ENCODE measurements at regions not wholly inside any gene's neighbourhood (a gene's known extent, or its start where the extent isn't known, plus 50 kb on each side); places are given as distances from the start of the nearest gene placed in this dataset.

DNA sequence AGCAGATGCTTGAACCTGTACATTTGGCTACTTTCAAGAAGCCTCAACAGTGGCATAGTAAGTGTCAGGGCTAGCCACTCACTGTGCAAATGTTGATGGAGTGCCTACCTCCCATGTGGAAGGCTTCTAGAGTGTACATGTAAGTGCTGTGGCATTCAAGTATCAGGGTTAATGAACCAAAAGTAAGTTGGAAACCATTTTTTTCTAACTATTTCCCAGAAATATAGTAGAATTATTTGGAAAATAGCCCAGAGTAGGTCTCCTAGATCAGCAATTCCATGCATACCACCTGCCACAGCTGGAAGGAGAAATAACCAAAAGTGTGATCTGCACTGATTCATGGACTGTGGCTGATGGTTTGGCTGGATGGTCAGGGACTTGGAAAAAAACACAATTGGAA is 53.3 kb downstream of the FOXD1 start:
- Histone ChIP-seq H3K4me1 (ENCODE audit: control insufficient read depth in 1 of 2, insufficient read depth in 2 of 2, low read length in 2 of 2) (peaks cover 0 to 4% of the 10 kb centered on the region in 2 donors), H3K27ac (ENCODE audit: low read length) (no peak overlapping the region), H3K4me3 (ENCODE audit: low read depth in 1 of 2, low read length in 2 of 2) (no peak overlapping the region), H3K36me3 (ENCODE audit: control insufficient read depth in 1 of 2, insufficient read depth in 2 of 2, low read length in 2 of 2) (no peaks in the 10 kb centered on the region), H3K9me3 (ENCODE audit: control insufficient read depth in 1 of 2, low read length in 2 of 2) (no peaks in the 10 kb centered on the region), H3K27me3 (ENCODE audit: low read depth, low read length) (no peaks in the 10 kb centered on the region)

DNA sequence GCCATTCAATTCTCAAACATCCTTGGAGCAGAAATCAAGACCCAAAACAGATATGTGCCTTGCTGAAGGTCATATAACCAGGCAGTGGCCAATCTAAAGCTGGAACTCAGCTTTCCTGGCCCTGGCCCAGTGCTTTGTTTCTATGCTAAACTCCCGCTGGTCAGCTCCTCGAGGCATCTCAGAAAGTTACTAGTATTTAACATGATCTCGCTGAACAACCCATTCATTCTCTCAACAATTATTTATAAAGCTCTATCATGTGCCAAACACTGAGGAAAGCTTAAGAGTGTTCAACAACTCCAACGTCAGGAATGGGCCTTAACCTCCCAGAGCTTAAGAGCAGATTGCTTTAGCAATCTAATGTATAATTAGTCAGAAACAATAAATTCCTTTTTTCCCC is 54.0 kb downstream of the FOXD1 start:
- Histone ChIP-seq H3K27me3 (ENCODE audit: low read depth, low read length) (no peaks in the 10 kb centered on the region), H3K27ac (ENCODE audit: low read length) (no peak overlapping the region), H3K9me3 (ENCODE audit: control insufficient read depth in 1 of 2, low read length in 2 of 2) (no peaks in the 10 kb centered on the region), H3K4me1 (ENCODE audit: control insufficient read depth in 1 of 2, insufficient read depth in 2 of 2, low read length in 2 of 2) (peaks cover 0 to 4% of the 10 kb centered on the region in 2 donors), H3K4me3 (ENCODE audit: low read depth in 1 of 2, low read length in 2 of 2) (no peak overlapping the region), H3K36me3 (ENCODE audit: control insufficient read depth in 1 of 2, insufficient read depth in 2 of 2, low read length in 2 of 2) (no peaks in the 10 kb centered on the region)

DNA sequence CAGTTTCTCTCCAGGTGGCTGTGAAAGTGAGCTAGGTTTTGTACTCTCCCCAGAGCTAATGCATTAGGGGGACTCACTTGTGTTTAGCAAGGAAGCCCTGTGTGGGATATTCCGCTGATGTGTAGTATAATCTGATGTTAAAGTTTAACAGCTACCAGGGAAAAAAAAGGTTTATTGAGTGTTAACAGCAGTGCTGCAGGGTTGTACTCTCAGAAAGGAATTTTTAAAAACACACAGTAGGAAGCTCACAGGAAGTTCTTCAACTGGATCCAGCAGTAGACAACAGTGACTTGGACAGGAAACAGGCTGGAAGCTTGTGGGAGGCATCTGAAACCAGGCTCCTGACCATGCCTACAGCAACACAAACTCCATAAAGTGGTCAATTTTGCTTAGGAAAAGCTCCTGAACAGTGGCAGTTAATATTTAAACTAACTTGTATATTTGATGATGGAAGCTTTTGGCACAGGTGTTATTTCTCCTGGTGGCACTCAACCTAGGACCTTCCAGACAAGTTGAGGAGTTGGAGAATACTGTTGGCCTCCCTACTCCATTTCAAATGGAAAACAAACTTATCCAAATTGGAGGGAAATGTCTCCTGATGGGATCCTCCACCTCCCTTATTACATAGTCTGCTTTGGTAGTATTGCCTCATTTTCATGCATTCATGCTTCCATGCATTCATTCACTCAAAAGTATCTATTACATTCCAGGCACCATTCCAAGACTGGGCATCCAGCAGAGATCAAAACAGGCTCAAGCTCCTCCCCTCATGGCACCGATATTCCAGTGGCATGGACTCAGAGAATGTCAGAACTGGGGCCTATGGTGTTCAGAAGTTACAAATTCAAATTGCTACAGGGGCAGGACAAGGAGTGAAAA is 54.7 kb downstream of the FOXD1 start:
- no peak overlapping the region for H3K27ac ChIP-seq (ENCODE audit: low read length)
- no peaks in the 10 kb centered on the region for H3K36me3 ChIP-seq (ENCODE audit: control insufficient read depth in 1 of 2, insufficient read depth in 2 of 2, low read length in 2 of 2)
- H3K27me3 ChIP-seq (ENCODE audit: low read depth, low read length), result no peaks in the 10 kb centered on the region
- no peaks in the 10 kb centered on the region for H3K9me3 ChIP-seq (ENCODE audit: control insufficient read depth in 1 of 2, low read length in 2 of 2)
- H3K4me3 ChIP-seq (ENCODE audit: low read depth in 1 of 2, low read length in 2 of 2), result no peak overlapping the region
- peaks cover 0 to 4% of the 10 kb centered on the region in 2 donors for H3K4me1 ChIP-seq (ENCODE audit: control insufficient read depth in 1 of 2, insufficient read depth in 2 of 2, low read length in 2 of 2)

DNA sequence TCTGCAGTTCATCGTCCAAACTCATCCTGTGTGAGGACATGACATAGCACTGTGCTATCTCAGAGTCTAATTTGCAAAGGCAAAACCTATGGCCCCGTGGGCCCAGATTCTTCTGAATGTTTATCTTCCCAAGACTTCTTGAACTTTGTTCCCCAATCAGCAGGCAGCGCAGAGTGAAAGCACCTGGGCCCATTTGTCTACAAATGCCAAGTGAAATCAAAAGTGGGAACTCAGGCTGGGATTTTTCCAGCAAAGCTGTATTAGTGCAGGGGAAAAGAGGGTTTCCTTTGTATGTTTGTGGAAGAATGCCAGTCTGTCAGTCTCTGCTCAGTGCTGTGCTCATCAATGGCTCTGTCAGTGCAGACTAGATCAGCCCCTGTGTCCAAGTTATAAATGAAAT is 55.8 kb downstream of the FOXD1 start:
- no peaks in the 10 kb centered on the region for H3K9me3 ChIP-seq (ENCODE audit: control insufficient read depth in 1 of 2, low read length in 2 of 2)
- H3K36me3 ChIP-seq (ENCODE audit: control insufficient read depth in 1 of 2, insufficient read depth in 2 of 2, low read length in 2 of 2), result no peaks in the 10 kb centered on the region
- H3K27me3 ChIP-seq (ENCODE audit: low read depth, low read length), result no peaks in the 10 kb centered on the region
- no peak overlapping the region for H3K4me3 ChIP-seq (ENCODE audit: low read depth in 1 of 2, low read length in 2 of 2)
- H3K4me1 ChIP-seq (ENCODE audit: control insufficient read depth in 1 of 2, insufficient read depth in 2 of 2, low read length in 2 of 2), result peaks cover 3 to 4% of the 10 kb centered on the region in 2 donors
- H3K27ac ChIP-seq (ENCODE audit: low read length), result no peak overlapping the region

DNA sequence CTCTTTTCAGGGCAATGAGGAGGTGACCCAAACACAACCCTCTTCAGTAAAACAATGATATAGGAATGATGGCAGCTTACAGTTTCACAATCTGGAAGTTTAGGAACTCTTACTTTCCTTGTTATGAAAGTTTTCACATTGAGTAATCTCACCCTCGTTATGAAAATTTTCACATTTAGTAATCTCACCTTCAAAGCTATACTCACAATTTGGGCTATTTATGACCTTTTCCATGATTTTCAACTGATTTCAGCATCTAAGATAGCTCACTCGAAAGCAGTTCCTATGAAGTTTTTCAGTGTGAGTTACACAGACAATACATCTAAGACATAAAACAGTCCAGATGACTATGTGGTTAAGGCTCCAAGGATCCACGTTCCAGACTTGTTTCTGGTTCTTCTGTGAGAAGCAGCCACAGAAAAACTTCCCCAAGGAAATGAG is 57.1 kb downstream of the FOXD1 start:
- Histone ChIP-seq H3K4me1 (ENCODE audit: control insufficient read depth in 1 of 2, insufficient read depth in 2 of 2, low read length in 2 of 2) (peaks cover 4 to 5% of the 10 kb centered on the region in 2 donors), H3K4me3 (ENCODE audit: low read depth in 1 of 2, low read length in 2 of 2) (no peak overlapping the region), H3K27me3 (ENCODE audit: low read depth, low read length) (no peaks in the 10 kb centered on the region), H3K27ac (ENCODE audit: low read length) (no peak overlapping the region), H3K9me3 (ENCODE audit: control insufficient read depth in 1 of 2, low read length in 2 of 2) (no peaks in the 10 kb centered on the region), H3K36me3 (ENCODE audit: control insufficient read depth in 1 of 2, insufficient read depth in 2 of 2, low read length in 2 of 2) (no peaks in the 10 kb centered on the region)

DNA sequence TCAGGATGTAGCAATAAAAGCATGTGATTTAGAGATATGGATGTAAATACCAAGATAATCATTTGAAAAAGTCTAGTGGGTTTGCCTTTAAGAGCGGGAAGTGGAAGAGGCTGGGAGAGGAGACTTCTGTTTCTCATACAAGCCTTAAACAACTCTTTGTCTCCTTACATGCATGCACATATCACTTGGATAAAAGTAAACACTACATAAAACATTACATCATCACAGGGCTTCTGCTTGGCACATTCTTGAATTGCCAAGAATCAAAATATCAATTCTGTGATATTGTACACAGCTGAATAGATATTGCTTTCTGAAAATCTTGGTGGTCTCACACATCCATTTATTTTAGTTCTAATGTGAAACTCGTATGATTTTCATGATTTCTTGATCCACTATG is 57.6 kb downstream of the FOXD1 start:
- H3K27me3 ChIP-seq (ENCODE audit: low read depth, low read length), result no peaks in the 10 kb centered on the region
- no peaks in the 10 kb centered on the region for H3K36me3 ChIP-seq (ENCODE audit: control insufficient read depth in 1 of 2, insufficient read depth in 2 of 2, low read length in 2 of 2)
- no peak overlapping the region for H3K4me3 ChIP-seq (ENCODE audit: low read depth in 1 of 2, low read length in 2 of 2)
- peaks cover 4 to 5% of the 10 kb centered on the region in 2 donors for H3K4me1 ChIP-seq (ENCODE audit: control insufficient read depth in 1 of 2, insufficient read depth in 2 of 2, low read length in 2 of 2)
- H3K9me3 ChIP-seq (ENCODE audit: control insufficient read depth in 1 of 2, low read length in 2 of 2), result no peaks in the 10 kb centered on the region
- H3K27ac ChIP-seq (ENCODE audit: low read length), result no peak overlapping the region

DNA sequence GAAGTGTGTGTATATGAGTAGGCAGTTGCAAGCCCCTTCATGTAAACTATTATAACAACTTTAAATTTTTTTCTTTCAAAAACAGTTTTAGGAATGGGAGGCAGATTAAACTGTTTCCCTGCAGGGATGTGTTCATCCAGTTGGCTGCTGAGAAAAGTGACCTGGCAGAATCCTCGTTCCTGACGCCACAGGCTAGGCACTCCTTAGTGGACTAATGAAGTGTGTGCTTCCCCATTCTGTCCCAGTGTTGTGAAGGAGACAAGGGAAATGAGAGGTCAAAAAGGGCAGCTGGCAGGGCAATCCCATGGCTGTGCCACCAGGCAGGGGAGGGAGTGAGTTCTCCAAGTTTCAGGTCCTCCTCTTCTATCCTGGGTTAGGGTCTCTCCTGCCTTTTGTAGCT is 59.8 kb downstream of the FOXD1 start:
- no peaks in the 10 kb centered on the region for H3K36me3 ChIP-seq (ENCODE audit: control insufficient read depth in 1 of 2, insufficient read depth in 2 of 2, low read length in 2 of 2)
- no peak overlapping the region for H3K27ac ChIP-seq (ENCODE audit: low read length)
- peaks cover 10 to 18% of the 10 kb centered on the region in 2 donors for H3K9me3 ChIP-seq (ENCODE audit: control insufficient read depth in 1 of 2, low read length in 2 of 2)
- H3K27me3 ChIP-seq (ENCODE audit: low read depth, low read length), result no peaks in the 10 kb centered on the region
- H3K4me1 ChIP-seq (ENCODE audit: control insufficient read depth in 1 of 2, insufficient read depth in 2 of 2, low read length in 2 of 2), result peaks cover 0 to 5% of the 10 kb centered on the region in 2 donors
- H3K4me3 ChIP-seq (ENCODE audit: low read depth in 1 of 2, low read length in 2 of 2), result no peak overlapping the region

DNA sequence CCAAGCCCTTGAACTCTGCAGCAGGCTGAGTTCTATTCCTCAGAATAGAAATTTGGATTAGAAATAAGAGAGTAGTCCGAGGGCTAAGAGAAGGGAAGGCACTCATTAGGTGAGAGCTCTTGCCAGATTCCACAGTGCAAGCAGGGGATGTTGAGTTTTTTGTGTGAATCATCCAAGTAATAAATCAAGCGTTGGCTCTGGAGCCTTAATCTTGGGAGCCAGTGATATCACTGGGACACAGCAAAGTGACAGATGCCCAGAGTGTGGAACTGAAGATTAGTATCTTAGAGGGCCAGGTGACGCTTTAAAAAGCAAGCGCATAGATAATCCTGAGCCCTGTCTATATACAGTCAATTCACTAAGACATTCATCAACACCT is 60.3 kb downstream of the FOXD1 start:
- H3K4me3 ChIP-seq (ENCODE audit: low read depth in 1 of 2, low read length in 2 of 2), result no peak overlapping the region
- H3K9me3 ChIP-seq (ENCODE audit: control insufficient read depth in 1 of 2, low read length in 2 of 2), result peaks cover 12 to 18% of the 10 kb centered on the region in 2 donors
- H3K36me3 ChIP-seq (ENCODE audit: control insufficient read depth in 1 of 2, insufficient read depth in 2 of 2, low read length in 2 of 2), result no peaks in the 10 kb centered on the region
- H3K4me1 ChIP-seq (ENCODE audit: control insufficient read depth in 1 of 2, insufficient read depth in 2 of 2, low read length in 2 of 2), result peaks cover 0 to 5% of the 10 kb centered on the region in 2 donors
- H3K27me3 ChIP-seq (ENCODE audit: low read depth, low read length), result peaks cover 2% of the 10 kb centered on the region
- no peak overlapping the region for H3K27ac ChIP-seq (ENCODE audit: low read length)

DNA sequence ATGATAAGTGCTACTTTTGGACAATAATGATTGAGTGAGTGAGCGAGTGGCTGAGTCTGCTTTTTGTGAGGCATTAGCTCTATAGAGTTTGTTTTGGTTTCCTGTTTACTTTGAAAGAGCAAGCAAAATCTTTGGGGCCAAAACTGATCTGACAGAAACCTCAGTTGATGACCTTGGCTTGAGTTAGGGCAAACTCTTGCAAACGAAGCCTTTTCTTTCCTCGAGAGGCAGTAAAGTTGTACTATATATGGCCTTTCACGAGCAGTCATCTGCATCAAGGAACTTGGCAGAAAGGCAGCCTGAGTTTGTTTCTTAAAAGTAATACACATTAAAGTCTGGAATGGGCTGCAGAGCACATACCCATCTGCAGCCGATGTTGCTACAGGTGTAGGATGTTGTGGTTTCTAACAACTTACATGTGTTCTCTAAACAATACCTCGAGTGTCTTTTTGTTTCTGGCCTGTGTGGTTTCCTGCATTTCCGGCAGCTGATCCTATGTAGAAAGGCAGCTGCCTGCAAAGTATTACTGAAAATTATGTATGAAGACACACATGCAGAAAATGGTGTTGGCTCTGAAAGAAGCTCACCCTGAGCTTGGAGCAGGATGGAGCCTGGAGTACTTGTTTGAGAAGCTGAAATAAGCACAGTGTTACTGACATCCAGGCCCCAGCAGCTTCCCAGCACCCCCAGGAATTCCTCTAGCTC is 60.8 kb downstream of the FOXD1 start:
- Histone ChIP-seq H3K9me3 (ENCODE audit: control insufficient read depth in 1 of 2, low read length in 2 of 2) (peaks cover 14 to 18% of the 10 kb centered on the region in 2 donors), H3K27ac (ENCODE audit: low read length) (no peak overlapping the region), H3K4me1 (ENCODE audit: control insufficient read depth in 1 of 2, insufficient read depth in 2 of 2, low read length in 2 of 2) (peaks cover 0 to 5% of the 10 kb centered on the region in 2 donors), H3K4me3 (ENCODE audit: low read depth in 1 of 2, low read length in 2 of 2) (no peak overlapping the region), H3K36me3 (ENCODE audit: control insufficient read depth in 1 of 2, insufficient read depth in 2 of 2, low read length in 2 of 2) (no peaks in the 10 kb centered on the region), H3K27me3 (ENCODE audit: low read depth, low read length) (peaks cover 8% of the 10 kb centered on the region)

DNA sequence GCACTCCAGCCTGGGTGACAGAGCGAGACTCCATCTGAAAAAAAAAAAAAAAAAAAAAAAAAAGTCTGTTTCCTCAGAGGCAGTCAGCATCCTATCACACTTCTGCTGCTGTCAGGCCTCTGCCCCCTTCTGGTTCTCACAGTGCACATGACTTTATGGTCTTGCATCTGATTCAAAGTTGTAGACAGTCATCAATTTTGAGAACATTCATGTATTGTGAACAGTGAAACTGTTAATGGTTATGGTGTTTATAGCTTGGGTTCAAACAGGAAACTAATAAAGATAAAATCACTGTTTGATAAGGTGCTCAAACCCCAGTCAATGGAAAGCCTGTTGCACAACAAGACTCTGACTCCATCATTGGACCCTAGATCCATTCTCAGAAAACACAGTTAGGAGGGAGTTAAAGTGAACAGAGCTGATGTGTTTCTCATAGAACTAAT is 61.4 kb downstream of the FOXD1 start:
- H3K27ac ChIP-seq (ENCODE audit: low read length), result no peak overlapping the region
- peaks cover 14% of the 10 kb centered on the region for H3K27me3 ChIP-seq (ENCODE audit: low read depth, low read length)
- peaks cover 0 to 11% of the 10 kb centered on the region in 2 donors for H3K4me1 ChIP-seq (ENCODE audit: control insufficient read depth in 1 of 2, insufficient read depth in 2 of 2, low read length in 2 of 2)
- H3K36me3 ChIP-seq (ENCODE audit: control insufficient read depth in 1 of 2, insufficient read depth in 2 of 2, low read length in 2 of 2), result no peaks in the 10 kb centered on the region
- H3K4me3 ChIP-seq (ENCODE audit: low read depth in 1 of 2, low read length in 2 of 2), result no peak overlapping the region
- peaks cover 14 to 18% of the 10 kb centered on the region in 2 donors for H3K9me3 ChIP-seq (ENCODE audit: control insufficient read depth in 1 of 2, low read length in 2 of 2)

DNA sequence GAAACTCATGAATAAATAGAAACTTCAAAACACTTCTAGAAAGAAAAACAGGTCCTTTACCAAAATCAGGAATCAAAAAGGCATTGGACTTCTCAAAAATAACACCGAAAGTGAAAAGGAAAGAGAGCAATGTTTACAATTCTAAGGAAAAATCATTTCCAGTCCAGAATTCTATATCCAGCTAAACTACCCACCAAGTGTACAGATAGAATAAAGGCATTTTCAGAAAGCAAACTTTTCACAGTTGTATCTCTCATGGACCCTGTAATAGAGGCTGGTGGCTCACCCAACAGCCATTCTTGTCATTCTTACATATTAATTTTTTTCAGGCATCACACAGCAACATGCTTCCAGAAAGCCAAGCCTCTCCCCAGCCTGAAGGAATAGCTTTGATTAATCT is 63.7 kb downstream of the FOXD1 start:
- H3K27me3 ChIP-seq (ENCODE audit: low read depth, low read length), result peaks cover 37% of the 10 kb centered on the region
- H3K4me3 ChIP-seq (ENCODE audit: low read depth in 1 of 2, low read length in 2 of 2), result no peak overlapping the region
- peaks cover 14 to 18% of the 10 kb centered on the region in 2 donors for H3K9me3 ChIP-seq (ENCODE audit: control insufficient read depth in 1 of 2, low read length in 2 of 2)
- peaks cover 0 to 22% of the 10 kb centered on the region in 2 donors for H3K4me1 ChIP-seq (ENCODE audit: control insufficient read depth in 1 of 2, insufficient read depth in 2 of 2, low read length in 2 of 2)
- H3K27ac ChIP-seq (ENCODE audit: low read length), result no peak overlapping the region
- H3K36me3 ChIP-seq (ENCODE audit: control insufficient read depth in 1 of 2, insufficient read depth in 2 of 2, low read length in 2 of 2), result no peaks in the 10 kb centered on the region

Measured in muscle layer of duodenum (tissue), 2 donors.